HCT116 (cell line): ENCODE measurements at regions not wholly inside any gene's neighbourhood (a gene's known extent, or its start where the extent isn't known, plus 50 kb on each side); places are given as distances from the start of the nearest gene placed in this dataset.
"Not testable (repeated sequence)": the region's sequence is repeated elsewhere in the genome, so short reads cannot be mapped to it uniquely, and the experiment has no call there.

Experiments used
- ATAC-seq: fragments of 200-7000 bp; cut with Tn5 transposase; 2 replicates; pipeline ENCODE4 v1.9.1; 2020; ENCODE audit warnings: mild to moderate bottlenecking, moderate library complexity
- BruUV-seq: library from RNA; stranded (reverse); fragments of 400-500 nt; replicated peaks from 2 replicates; lab custom pipeline; 2021; lab: Mats Ljungman, UMichigan
- CTCF ChIA-PET: fragments of 300-600 bp; sonication (Branson Sonifier 250); formaldehyde crosslinking; loops from one replicate; lab custom pipeline; 2021; ENCODE audit warnings: antibody characterized with exemption; lab: Charles Lee
- POLR2A ChIA-PET: fragments of 300-600, 350-600 bp; sonication (Branson Sonifier 250); formaldehyde crosslinking; loops from one replicate; lab custom pipeline; 2021; ENCODE audit warnings: antibody characterized with exemption; lab: Charles Lee
- RAD21 ChIA-PET, 2 experiments: fragments of 300-600 bp; sonication (Branson Sonifier 250); formaldehyde crosslinking; loops; one replicate each; lab custom pipeline; 2023; ENCODE audit warnings: low total read pairs in 2 of 2; ENCODE audit not compliant: uncharacterized antibody in 2 of 2, unreplicated experiment in 2 of 2, low non-redundant PET in 1 of 2; lab: Charles Lee
- DNase-seq: peaks from one replicate; pipeline ENCODE4 v3.0.0-alpha.2; 2010; ENCODE audit warnings: low read depth, low spot score
- H2AFZ ChIP-seq: fragments of 200-600 bp; shearing (Covaris generic), sonication (generic); 2 replicates; pipeline ENCODE4 v1.6.1; 2017; ENCODE audit warnings: low read depth, mixed run types, mixed read lengths, antibody characterized with exemption, low read length; ENCODE audit not compliant: poor library complexity, severe bottlenecking
- H3K27ac ChIP-seq: 2 replicates; pipeline ENCODE4 v1.5.1; 2012; ENCODE audit warnings: low read depth, low read length
- H3K27me3 ChIP-seq: fragments of 200-600 bp; sonication (generic); 2 replicates; pipeline ENCODE4 v1.6.1; 2016; ENCODE audit warnings: mixed run types, low read length, mixed read lengths; ENCODE audit not compliant: insufficient read depth
- H3K36me3 ChIP-seq, 2 experiments: fragments of 200-500 bp in 1 of 2; fragments of 200-600 bp in 1 of 2; sonication (Bioruptor generic) in 1 of 2; sonication (generic) in 1 of 2; 2 replicates each; pipeline versions ENCODE4 v1.5.1 to v1.6.1; 2014 to 2016; ENCODE audit warnings: low read length in 2 of 2, inconsistent platforms in 1 of 2, mixed read lengths in 1 of 2, mixed run types in 1 of 2; ENCODE audit not compliant: insufficient read depth in 2 of 2, control insufficient read depth in 1 of 2
- H3K4me1 ChIP-seq, 2 experiments: fragments of 200-600 bp in 1 of 2; sonication (generic) in 1 of 2; 2 replicates each; pipeline versions ENCODE4 v1.5.1 to v1.6.1; 2012 to 2017; ENCODE audit warnings: low read length in 2 of 2, inconsistent platforms in 1 of 2, mild to moderate bottlenecking in 1 of 2, mixed read lengths in 1 of 2, mixed run types in 1 of 2, moderate library complexity in 1 of 2; ENCODE audit not compliant: insufficient read depth in 2 of 2, control insufficient read depth in 1 of 2
- H3K4me2 ChIP-seq: fragments of 200-600 bp; sonication (generic); 2 replicates; pipeline ENCODE4 v1.6.1; 2017; ENCODE audit warnings: mixed run types, low read length, mixed read lengths
- H3K4me3 ChIP-seq, 2 experiments: fragments of 200-600 bp in 1 of 2; sonication (generic) in 1 of 2; replicated peaks in 1 of 2; 2 replicates each; pipeline ENCODE4 v1.5.1; 2011 to 2016; ENCODE audit warnings: low read length in 2 of 2, control low read depth in 1 of 2, low read depth in 1 of 2, mild to moderate bottlenecking in 1 of 2, mixed read lengths in 1 of 2, mixed run types in 1 of 2
- H3K79me2 ChIP-seq: fragments of 200-600 bp; sonication (generic); 2 replicates; pipeline ENCODE4 v1.6.1; 2017; ENCODE audit warnings: mild to moderate bottlenecking, mixed run types, low read length, moderate library complexity, mixed read lengths; ENCODE audit not compliant: insufficient read depth
- H3K9ac ChIP-seq: fragments of 200-600 bp; sonication (generic); 2 replicates; pipeline ENCODE4 v1.6.1; 2016; ENCODE audit warnings: low read length, mixed read lengths
- H3K9me2 ChIP-seq: fragments of 200-600 bp; sonication (generic), shearing (Covaris generic); 2 replicates; pipeline ENCODE4 v1.6.1; 2017; ENCODE audit warnings: mixed run types, mild to moderate bottlenecking, moderate library complexity; ENCODE audit not compliant: insufficient read depth
- H3K9me3 ChIP-seq, 2 experiments: fragments of 200-500 bp in 1 of 2; fragments of 200-600 bp in 1 of 2; sonication (Bioruptor generic) in 1 of 2; sonication (generic) in 1 of 2; 2 replicates each; pipeline ENCODE4 v1.6.1; 2014 to 2017; ENCODE audit warnings: low read length in 2 of 2, mixed read lengths in 2 of 2, inconsistent platforms in 1 of 2, low read depth in 1 of 2, mild to moderate bottlenecking in 1 of 2, mixed run types in 1 of 2, moderate library complexity in 1 of 2; ENCODE audit not compliant: control insufficient read depth in 1 of 2, insufficient read depth in 1 of 2
- H4K20me1 ChIP-seq: fragments of 200-600 bp; sonication (generic), shearing (Covaris generic); 2 replicates; pipeline ENCODE4 v1.6.1; 2017; ENCODE audit warnings: mixed run types, mild to moderate bottlenecking, moderate library complexity; ENCODE audit not compliant: insufficient read depth
- ATF3 ChIP-seq: IDR thresholded peaks from 2 replicates; pipeline ENCODE4 v1.6.1; 2012
- ELF1 ChIP-seq: IDR thresholded peaks from 2 replicates; pipeline ENCODE4 v1.6.1; 2012; ENCODE audit warnings: low read depth, borderline replicate concordance
- EZH2 ChIP-seq: fragments of 200-600 bp; sonication (generic); IDR thresholded peaks from 2 replicates; pipeline ENCODE4 v1.6.1; 2017; ENCODE audit warnings: antibody characterized with exemption, mixed run types
- EZH2phosphoT487 ChIP-seq: fragments of 200-600 bp; IDR thresholded peaks from 2 replicates; pipeline ENCODE4 v1.6.1; 2018; ENCODE audit warnings: antibody characterized with exemption, borderline replicate concordance
- JUND ChIP-seq: IDR thresholded peaks from 2 replicates; pipeline ENCODE4 v1.6.1; 2012
- POLR2AphosphoS5 ChIP-seq: IDR thresholded peaks from 2 replicates; pipeline ENCODE4 v1.6.1; 2011; ENCODE audit warnings: mild to moderate bottlenecking, low read depth, low read length, moderate library complexity
- RAD21 ChIP-seq: IDR thresholded peaks from 2 replicates; pipeline ENCODE4 v1.6.1; 2012; ENCODE audit warnings: low read depth, mild to moderate bottlenecking
- SIN3A ChIP-seq: IDR thresholded peaks from 2 replicates; pipeline ENCODE4 v1.6.1; 2012; ENCODE audit warnings: low read depth
- SRF ChIP-seq: IDR thresholded peaks from 2 replicates; pipeline ENCODE4 v1.6.1; 2012; ENCODE audit warnings: low read depth
- ZBTB33 ChIP-seq: IDR thresholded peaks from 2 replicates; pipeline ENCODE4 v1.6.1; 2011; ENCODE audit warnings: mild to moderate bottlenecking, low read length, moderate library complexity; ENCODE audit not compliant: insufficient replicate concordance; ENCODE audit errors: extremely low read depth
- ZFX ChIP-seq: fragments of 450-650 bp; IDR thresholded peaks from 2 replicates; pipeline ENCODE4 v1.6.1; 2017
- ZNF274 ChIP-seq: fragments of 200-500 bp; sonication (Bioruptor generic); IDR thresholded peaks from 2 replicates; pipeline ENCODE4 v1.6.1; 2014; ENCODE audit warnings: mild to moderate bottlenecking, low read depth, low read length, inconsistent platforms
- intact Hi-C: fragments of 100-400 bp; cut with micrococcal nuclease; formaldehyde crosslinking; loops from 2 replicates; pipeline ENCODE4 v1.10.0; 2022

GRCh38 chr1:121544500-121544899 lies 359.7 kb downstream of the SRGAP2C start:
- Histone ChIP-seq H3K4me3 (no peak overlapping the region), H2AFZ (no peak overlapping the region), H4K20me1 (no peaks in the 10 kb centered on the region), H3K4me2 (no peak overlapping the region), H3K4me1 (no peaks in the 10 kb centered on the region), H3K9me3 (no peaks in the 10 kb centered on the region), H3K79me2 (no peaks in the 10 kb centered on the region), H3K36me3 (no peaks in the 10 kb centered on the region), H3K9ac (no peak overlapping the region), H3K27me3 (no peaks in the 10 kb centered on the region), H3K27ac (no peak overlapping the region), H3K9me2 (no peaks in the 10 kb centered on the region)
- intact Hi-C loops: no loop called here
- DNase-seq (no peak), ATAC-seq (no peak)
- no TSS peak for BruUV-seq
- ChIA-PET POLR2A (no interaction called here), CTCF (no interaction called here), RAD21 (no interaction called here)
- TF ChIP-seq ELF1 (no peak), JUND (no peak), EZH2 (no peak), EZH2phosphoT487 (no peak), ATF3 (no peak), ZFX (no peak), SIN3A (no peak), POLR2AphosphoS5 (no peak), ZNF274 (no peak), RAD21 (no peak), ZBTB33 (no peak), SRF (no peak)

- H3K4me2 ChIP-seq, DNase-seq, RAD21 ChIA-PET, H3K4me1 ChIP-seq, H3K9ac ChIP-seq, H3K79me2 ChIP-seq, H3K27me3 ChIP-seq, H3K27ac ChIP-seq, BruUV-seq, H3K9me2 ChIP-seq, intact Hi-C loops, H4K20me1 ChIP-seq, H2AFZ ChIP-seq, H3K36me3 ChIP-seq, POLR2A ChIA-PET, CTCF ChIA-PET, ATAC-seq, H3K4me3 ChIP-seq, H3K9me3 ChIP-seq: not testable (repeated sequence)
Observed at GRCh38 chr1:121545899-121546298, 361.1 kb downstream of the SRGAP2C start.
